ENCODE measurements at regions not wholly inside any gene's neighbourhood (a gene's known extent, or its start where the extent isn't known, plus 50 kb on each side); places are given as distances from the start of the nearest gene placed in this dataset.

- no peak for TF ChIP-seq CTCF (IDR thresholded peaks at IDR 0.05; ENCODE audit: borderline replicate concordance, extremely low read depth, low read length, poor library complexity, severe bottlenecking)
- TF ChIP-seq EZH2 (IDR thresholded peaks at IDR 0.05; ENCODE audit: borderline replicate concordance, low read depth, low read length, severe bottlenecking) = no peak
Observed at GRCh38 chr12:77687321-77687720, 143.4 kb upstream of the NAV3 start.
